GM10847 (cell line): ENCODE measurements at regions not wholly inside any gene's neighbourhood (a gene's known extent, or its start where the extent isn't known, plus 50 kb on each side); places are given as distances from the start of the nearest gene placed in this dataset.

ENCODE experiments used
- POLR2A ChIP-seq: IDR thresholded peaks from 2 replicates; pipeline ENCODE4 v1.6.1; 2011; ENCODE audit not compliant: insufficient read length; ENCODE audit errors: extremely low read depth

GRCh38 chr18:8960740-8961657 lies 141.5 kb upstream of the NDUFV2 start:
- TF ChIP-seq POLR2A = no peak

GRCh38 chr18:8962192-8962779 lies 140.2 kb upstream of the NDUFV2 start:
- no peak for TF ChIP-seq POLR2A

GRCh38 chr18:8962855-8963635 lies 139.5 kb upstream of the NDUFV2 start:
- TF ChIP-seq POLR2A = no peak

GRCh38 chr18:8963876-8964275 lies 138.6 kb upstream of the NDUFV2 start:
- TF ChIP-seq POLR2A = no peak

- no peak for TF ChIP-seq POLR2A
Measured at GRCh38 chr18:8965398-8965797, 137.1 kb upstream of the NDUFV2 start.

- TF ChIP-seq POLR2A = no peak
Measured at GRCh38 chr18:8966821-8967220, 135.7 kb upstream of the NDUFV2 start.

GRCh38 chr18:8967573-8967972 lies 134.9 kb upstream of the NDUFV2 start:
- no peak for TF ChIP-seq POLR2A

GRCh38 chr18:8969639-8970390 lies 132.7 kb upstream of the NDUFV2 start:
- no peak for TF ChIP-seq POLR2A

GRCh38 chr18:8970843-8971242 lies 131.7 kb upstream of the NDUFV2 start:
- no peak for TF ChIP-seq POLR2A

- no peak for TF ChIP-seq POLR2A
Measured at GRCh38 chr18:8972116-8972515, 130.4 kb upstream of the NDUFV2 start.

GRCh38 chr18:8974279-8974678 lies 128.2 kb upstream of the NDUFV2 start:
- TF ChIP-seq POLR2A = no peak

GRCh38 chr18:8974696-8975095 lies 127.8 kb upstream of the NDUFV2 start:
- no peak for TF ChIP-seq POLR2A

GRCh38 chr18:8975624-8976023 lies 126.9 kb upstream of the NDUFV2 start:
- no peak for TF ChIP-seq POLR2A

- no peak for TF ChIP-seq POLR2A
Measured at GRCh38 chr18:8976606-8977005, 125.9 kb upstream of the NDUFV2 start.

GRCh38 chr18:8977166-8977565 lies 125.3 kb upstream of the NDUFV2 start:
- no peak for TF ChIP-seq POLR2A
